Activated CD4-positive, alpha-beta T cell treated with anti-CD3 and anti-CD28 coated beads, Interleukin-2, amount 50 U/mL, for 24 hours (primary cell): ENCODE measurements at regions not wholly inside any gene's neighbourhood (a gene's known extent, or its start where the extent isn't known, plus 50 kb on each side); places are given as distances from the start of the nearest gene placed in this dataset.

Experiments
- DNase-seq, 2 donors: peaks; one replicate each; pipeline ENCODE4 v3.0.0-alpha.2; 2020; ENCODE audit warnings: low read depth in 1 of 2, low spot score in 1 of 2

GRCh38 chr20:40545478-40545877, 143.6 kb downstream of the MAFB start:
- no peak for DNase-seq

- no peak for DNase-seq
These were observed 147.0 kb downstream of the MAFB start for GRCh38 chr20:40542065-40542464.

GRCh38 chr20:40540166-40540565, 148.9 kb downstream of the MAFB start:
- DNase-seq, result no peak

GRCh38 chr20:40538131-40538530, 150.9 kb downstream of the MAFB start:
- DNase-seq, result no peak

- no peak for DNase-seq
These were observed 152.2 kb downstream of the MAFB start for GRCh38 chr20:40536808-40537207.

GRCh38 chr20:40535816-40536215, 153.2 kb downstream of the MAFB start:
- no peak for DNase-seq

GRCh38 chr20:40532103-40532502, 156.9 kb downstream of the MAFB start:
- no peak for DNase-seq

GRCh38 chr20:40525351-40525750, 163.7 kb downstream of the MAFB start:
- DNase-seq, result no peak

GRCh38 chr20:40524071-40524470, 165.0 kb downstream of the MAFB start:
- no peak for DNase-seq

GRCh38 chr20:40522405-40522804, 166.6 kb downstream of the MAFB start:
- no peak for DNase-seq

GRCh38 chr20:40521962-40522361, 167.1 kb downstream of the MAFB start:
- no peak for DNase-seq

- no peak for DNase-seq
These were observed 169.1 kb downstream of the MAFB start for GRCh38 chr20:40519918-40520317.

GRCh38 chr20:40512994-40513393, 176.0 kb downstream of the MAFB start:
- no peak for DNase-seq

GRCh38 chr20:40512591-40512990, 176.4 kb downstream of the MAFB start:
- DNase-seq, result no peak

GRCh38 chr20:40511478-40511877, 177.6 kb downstream of the MAFB start:
- no peak for DNase-seq

- no peak for DNase-seq
These were observed 178.4 kb downstream of the MAFB start for GRCh38 chr20:40510622-40511021.

- no peak for DNase-seq
These were observed 180.2 kb downstream of the MAFB start for GRCh38 chr20:40508821-40509220.

- DNase-seq, result no peak
These were observed 182.5 kb downstream of the MAFB start for GRCh38 chr20:40506537-40506939.

GRCh38 chr20:40503119-40503518, 185.9 kb downstream of the MAFB start:
- no peak for DNase-seq

GRCh38 chr20:40502576-40502975, 186.5 kb downstream of the MAFB start:
- no peak for DNase-seq

- no peak for DNase-seq
These were observed 189.6 kb downstream of the MAFB start for GRCh38 chr20:40499391-40499790.

GRCh38 chr20:40497899-40498691, 190.9 kb downstream of the MAFB start:
- no peak for DNase-seq

- DNase-seq, result no peak
These were observed 193.1 kb downstream of the MAFB start for GRCh38 chr20:40495956-40496355.
